ENCODE measurements at regions not wholly inside any gene's neighbourhood (a gene's known extent, or its start where the extent isn't known, plus 50 kb on each side); places are given as distances from the start of the nearest gene placed in this dataset.

DNA sequence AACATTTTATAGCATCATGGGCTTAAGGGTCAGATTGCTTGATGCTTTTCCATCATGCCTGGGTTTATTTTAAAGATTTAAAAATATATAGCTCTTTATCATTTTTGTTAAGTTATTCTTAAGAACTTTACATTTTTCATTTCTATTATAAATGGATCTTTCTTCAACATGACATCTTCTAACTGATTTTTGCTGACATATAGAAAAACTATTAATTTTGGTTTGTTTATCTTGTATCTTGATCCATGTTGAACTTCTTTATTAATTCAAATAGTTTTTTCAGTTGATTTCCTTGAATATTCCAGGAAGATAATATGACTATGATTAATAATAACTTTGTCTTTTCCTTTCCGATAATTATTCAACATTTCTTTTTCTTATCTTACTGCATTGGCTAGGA lies 237.9 kb upstream of the CLINT1 start:
- no peaks in the 10 kb centered on the region for H3K36me3 ChIP-seq (ENCODE audit: low read length)
- no peak overlapping the region for H3K27ac ChIP-seq (ENCODE audit: low read depth, low read length)
- TF ChIP-seq EZH2phosphoT487 (conservative IDR thresholded peaks at IDR 0.05; ENCODE audit: low read length) (no peak), CTCF (IDR thresholded peaks at IDR 0.05; ENCODE audit: insufficient read depth, low read length, poor library complexity, severe bottlenecking) (no peak)
- no peaks in the 10 kb centered on the region; the same call in 1 of the 2 replicates for H3K9me3 ChIP-seq (ENCODE audit: insufficient read depth, low read length)
- no peaks in the 10 kb centered on the region for H3K9me2 ChIP-seq (replicated peaks; ENCODE audit: insufficient read depth, low read length)
- no peaks in the 10 kb centered on the region for H3K79me2 ChIP-seq (ENCODE audit: insufficient read depth, low read length)
- H3F3A ChIP-seq (ENCODE audit: insufficient read depth) = no peaks in the 10 kb centered on the region
- no peaks in the 10 kb centered on the region for H4K20me1 ChIP-seq (ENCODE audit: low read depth, low read length)
- no peak overlapping the region for H3K9ac ChIP-seq (ENCODE audit: low read length)
- H3K27me3 ChIP-seq (ENCODE audit: low read length) = 0 out of 2 replicates have a peak, but pooled peaks cover 2% of the 10 kb centered on the region
- no peak overlapping the region for H2AFZ ChIP-seq (ENCODE audit: low read depth, low read length, severe bottlenecking)
- no peak overlapping the region for H3K4me2 ChIP-seq (ENCODE audit: low read depth, low read length, poor library complexity, severe bottlenecking)
- H3K4me3 ChIP-seq (ENCODE audit: insufficient read depth, low read length, poor library complexity, severe bottlenecking) = no peak overlapping the region

- no peak overlapping the region for H3K9ac ChIP-seq (ENCODE audit: low read length)
- no peak overlapping the region for H3K4me3 ChIP-seq (ENCODE audit: insufficient read depth, low read length, poor library complexity, severe bottlenecking)
- H3K4me2 ChIP-seq (ENCODE audit: low read depth, low read length, poor library complexity, severe bottlenecking) = no peak overlapping the region
- no peaks in the 10 kb centered on the region for H4K20me1 ChIP-seq (ENCODE audit: low read depth, low read length)
- H3K79me2 ChIP-seq (ENCODE audit: insufficient read depth, low read length) = no peaks in the 10 kb centered on the region
- H3K9me2 ChIP-seq (replicated peaks; ENCODE audit: insufficient read depth, low read length) = no peaks in the 10 kb centered on the region
- H3F3A ChIP-seq (ENCODE audit: insufficient read depth) = no peaks in the 10 kb centered on the region
- H3K27me3 ChIP-seq (ENCODE audit: low read length) = no peaks in the 10 kb centered on the region
- no peak overlapping the region for H3K27ac ChIP-seq (ENCODE audit: low read depth, low read length)
- TF ChIP-seq CTCF (IDR thresholded peaks at IDR 0.05; ENCODE audit: insufficient read depth, low read length, poor library complexity, severe bottlenecking) = no peak
- TF ChIP-seq EZH2phosphoT487 (conservative IDR thresholded peaks at IDR 0.05; ENCODE audit: low read length) = no peak
- no peaks in the 10 kb centered on the region; the same call in 1 of the 2 replicates for H3K9me3 ChIP-seq (ENCODE audit: insufficient read depth, low read length)
- no peaks in the 10 kb centered on the region for H3K36me3 ChIP-seq (ENCODE audit: low read length)
- H2AFZ ChIP-seq (ENCODE audit: low read depth, low read length, severe bottlenecking) = no peak overlapping the region
These were observed 227.9 kb upstream of the CLINT1 start for GRCh38 chr5:158086856-158087255.

DNA sequence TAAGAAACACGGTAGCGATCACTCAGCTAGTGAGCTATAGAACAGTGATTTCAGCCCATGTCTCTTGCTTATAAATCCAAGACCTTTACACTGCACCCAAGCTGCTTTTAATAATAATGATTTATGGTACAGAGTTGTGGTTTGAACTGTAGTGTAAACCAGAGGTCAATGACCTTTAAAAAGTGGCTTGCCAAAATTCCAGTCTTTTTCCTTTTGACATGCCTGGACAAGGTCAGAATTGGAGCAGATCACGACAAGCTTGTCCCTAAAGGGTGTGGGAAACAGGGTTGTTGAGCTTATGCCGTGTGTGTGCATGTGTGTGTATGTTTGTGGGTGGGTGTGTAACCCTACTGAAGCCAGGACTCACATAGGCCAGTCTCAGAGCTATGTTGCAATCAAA lies 225.3 kb upstream of the CLINT1 start:
- H2AFZ ChIP-seq (ENCODE audit: low read depth, low read length, severe bottlenecking) = no peak overlapping the region
- H3K79me2 ChIP-seq (ENCODE audit: insufficient read depth, low read length) = no peaks in the 10 kb centered on the region
- H3K36me3 ChIP-seq (ENCODE audit: low read length) = no peaks in the 10 kb centered on the region
- TF ChIP-seq CTCF (IDR thresholded peaks at IDR 0.05; ENCODE audit: insufficient read depth, low read length, poor library complexity, severe bottlenecking) (no peak), EZH2phosphoT487 (conservative IDR thresholded peaks at IDR 0.05; ENCODE audit: low read length) (no peak)
- no peaks in the 10 kb centered on the region for H3K27me3 ChIP-seq (ENCODE audit: low read length)
- no peak overlapping the region for H3K27ac ChIP-seq (ENCODE audit: low read depth, low read length)
- no peaks in the 10 kb centered on the region for H3K9me2 ChIP-seq (replicated peaks; ENCODE audit: insufficient read depth, low read length)
- no peak overlapping the region for H3K9ac ChIP-seq (ENCODE audit: low read length)
- H4K20me1 ChIP-seq (ENCODE audit: low read depth, low read length) = no peaks in the 10 kb centered on the region
- H3K9me3 ChIP-seq (ENCODE audit: insufficient read depth, low read length) = no peaks in the 10 kb centered on the region
- no peaks in the 10 kb centered on the region for H3F3A ChIP-seq (ENCODE audit: insufficient read depth)
- no peak overlapping the region for H3K4me3 ChIP-seq (ENCODE audit: insufficient read depth, low read length, poor library complexity, severe bottlenecking)
- H3K4me2 ChIP-seq (ENCODE audit: low read depth, low read length, poor library complexity, severe bottlenecking) = no peak overlapping the region

Measured in SU-DHL-6 (cell line).